GM19468 (cell line): ENCODE measurements at regions not wholly inside any gene's neighbourhood (a gene's known extent, or its start where the extent isn't known, plus 50 kb on each side); places are given as distances from the start of the nearest gene placed in this dataset.
"Not testable (repeated sequence)": the region's sequence is repeated elsewhere in the genome, so short reads cannot be mapped to it uniquely, and the experiment has no call there.

Experiments used
- ATAC-seq: cut with Tn5 transposase; IDR thresholded peaks from one replicate; pipeline ENCODE4 v1.9.1; 2021; ENCODE audit warnings: mild to moderate bottlenecking, moderate library complexity, moderate number of reproducible peaks; ENCODE audit not compliant: unreplicated experiment; ENCODE audit errors: extremely low read depth

DNA sequence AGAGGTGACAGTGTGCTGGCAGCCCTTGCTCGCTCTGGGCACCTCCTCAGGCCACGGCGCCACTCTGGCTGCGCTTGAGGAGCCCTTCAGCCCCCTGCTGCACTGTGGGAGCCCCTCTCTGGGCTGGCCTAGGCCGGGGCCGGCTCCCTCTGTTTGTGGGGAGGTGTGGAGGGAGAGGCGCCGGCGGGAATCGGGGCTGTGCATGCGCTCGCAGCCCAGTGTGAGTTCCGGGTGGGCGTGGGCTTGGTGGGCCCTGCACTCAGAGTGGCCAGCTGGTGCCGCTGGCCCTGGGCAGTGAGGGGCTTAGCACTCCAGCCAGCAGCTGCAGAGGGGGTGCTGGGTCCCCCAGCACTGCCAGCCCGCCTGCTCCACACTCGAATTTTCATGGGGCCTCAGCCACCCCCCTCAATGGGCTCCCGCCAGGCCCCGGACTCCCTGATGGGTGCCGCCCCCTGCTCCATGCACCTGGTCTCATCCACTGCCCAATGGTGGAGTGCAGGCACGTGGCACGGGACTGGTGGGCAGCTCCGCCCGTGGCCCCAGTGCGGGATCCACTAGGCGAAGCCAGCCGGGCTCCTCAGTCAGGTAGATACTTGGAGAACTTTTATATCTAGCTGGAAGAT is 96.7 kb upstream of the BET1 start:
- no peak for ATAC-seq

- ATAC-seq, result no peak
Measured at GRCh38 chr7:94104301-94104700, 100.1 kb upstream of the BET1 start.

DNA sequence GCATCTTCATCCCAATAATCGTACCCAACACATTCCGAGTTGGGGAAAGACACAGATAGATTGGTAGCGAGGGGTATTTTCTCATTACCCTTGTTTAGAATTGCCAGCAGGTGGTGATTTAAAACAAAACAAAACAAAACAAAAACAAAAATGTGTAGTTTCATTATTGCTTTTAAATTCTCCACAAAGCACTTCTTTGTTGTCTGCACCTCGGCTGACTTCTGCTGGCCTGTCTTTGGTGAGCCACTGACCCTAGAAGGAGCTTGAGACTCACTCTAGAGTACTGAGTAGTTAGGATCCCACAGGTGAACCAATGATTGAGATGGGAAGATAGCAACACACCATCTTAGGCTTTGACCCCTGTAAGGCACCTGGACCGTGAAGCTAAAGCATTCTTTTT is 105.4 kb upstream of the BET1 start:
- no peak for ATAC-seq

GRCh38 chr7:94111009-94111408 is 106.9 kb upstream of the BET1 start:
- peak; percentile 32 for ATAC-seq

DNA sequence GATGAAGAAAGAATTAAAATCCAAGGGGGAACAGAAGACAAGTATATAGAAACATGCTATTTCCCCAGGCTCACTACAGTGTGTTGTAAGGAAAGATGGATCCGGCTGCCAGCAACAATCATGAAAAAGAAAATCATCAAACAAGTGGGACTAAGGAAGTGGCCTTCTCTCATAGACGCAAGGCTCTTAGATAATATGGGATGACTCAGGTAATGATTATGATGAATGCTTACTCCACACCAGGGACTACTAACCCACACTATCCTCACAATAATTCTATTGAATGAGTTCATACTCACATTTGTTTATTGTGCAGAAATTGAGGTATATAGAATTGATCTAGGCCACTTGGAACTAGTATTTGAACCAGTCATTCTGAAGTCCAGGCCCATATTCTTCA is 111.2 kb upstream of the BET1 start:
- ATAC-seq, result no peak

DNA sequence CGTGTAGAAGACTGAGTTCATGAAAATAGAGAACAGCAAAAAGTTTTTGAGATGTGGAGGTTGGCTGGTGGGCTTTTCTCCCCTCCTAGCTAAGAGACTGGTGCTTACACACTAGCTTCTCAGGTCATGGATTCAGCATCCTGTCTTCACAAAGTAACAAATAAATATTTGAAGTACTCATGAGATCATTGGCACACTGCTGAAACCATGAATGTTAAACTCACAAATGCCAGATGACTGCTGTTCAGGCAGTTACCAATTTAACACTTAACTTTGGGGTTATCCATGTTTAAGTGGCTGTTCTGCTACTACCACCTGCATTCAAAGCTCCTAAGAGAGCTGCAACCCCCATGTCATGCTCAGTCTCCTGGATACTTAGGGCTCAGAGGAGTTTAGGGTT is 119.0 kb upstream of the BET1 start:
- no peak for ATAC-seq

- no peak for ATAC-seq
Measured at GRCh38 chr7:94127026-94127425, 122.9 kb upstream of the BET1 start.

GRCh38 chr7:94128072-94128471 is 123.9 kb upstream of the BET1 start:
- ATAC-seq, result no peak

DNA sequence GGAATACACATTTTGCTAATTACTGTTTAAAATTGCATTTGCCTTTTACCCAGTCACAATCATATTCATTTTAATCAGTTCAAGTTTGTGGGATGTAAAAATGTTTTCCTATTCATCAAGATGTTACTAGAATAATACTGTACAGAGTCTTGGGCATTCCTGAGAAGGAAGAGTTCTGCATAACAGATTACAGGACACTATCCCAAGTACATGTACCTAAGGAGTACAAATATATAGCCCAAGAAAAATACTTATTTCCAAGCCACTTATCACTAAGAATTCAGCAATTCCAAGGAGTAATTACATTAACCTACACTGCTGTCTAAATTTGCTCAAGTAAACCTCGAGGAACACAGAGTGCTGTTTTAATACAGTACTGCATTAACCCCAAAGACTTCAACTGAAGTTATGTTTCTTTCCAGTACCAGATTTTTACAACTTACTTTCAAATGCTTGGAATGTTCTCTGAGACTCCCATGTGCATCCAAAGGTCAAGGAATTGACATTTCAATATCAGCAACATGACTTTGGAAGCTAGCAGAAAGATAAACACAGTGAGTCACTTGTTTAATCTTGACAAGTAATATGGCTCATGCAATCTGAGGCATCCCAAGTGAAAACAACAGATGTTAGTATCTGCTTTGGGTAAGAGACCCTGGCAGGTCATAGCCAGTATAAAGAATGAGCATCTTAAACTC is 125.4 kb upstream of the BET1 start:
- ATAC-seq, result no peak

DNA sequence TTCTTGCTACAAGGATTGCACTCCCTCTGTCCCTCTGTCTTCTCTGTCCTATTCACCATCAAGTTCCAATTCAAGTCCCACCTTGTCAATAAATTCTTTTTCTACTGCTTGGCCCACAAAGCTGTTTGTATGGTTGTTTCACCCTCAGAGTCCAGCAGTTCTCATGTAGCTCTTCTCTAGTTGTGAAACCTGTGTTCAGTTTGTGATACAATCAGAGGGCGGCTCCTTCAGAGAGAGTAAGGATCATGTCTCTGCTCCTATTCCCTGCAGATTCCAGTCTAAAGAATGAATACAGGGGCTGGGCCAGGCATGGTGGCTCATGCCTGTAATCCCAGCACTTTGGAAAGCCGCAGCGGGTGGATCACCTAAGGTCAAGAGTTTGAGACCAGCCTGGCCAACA is 126.6 kb upstream of the BET1 start:
- ATAC-seq, result no peak

- no peak for ATAC-seq
Measured at GRCh38 chr7:94133460-94133859, 129.3 kb upstream of the BET1 start.

DNA sequence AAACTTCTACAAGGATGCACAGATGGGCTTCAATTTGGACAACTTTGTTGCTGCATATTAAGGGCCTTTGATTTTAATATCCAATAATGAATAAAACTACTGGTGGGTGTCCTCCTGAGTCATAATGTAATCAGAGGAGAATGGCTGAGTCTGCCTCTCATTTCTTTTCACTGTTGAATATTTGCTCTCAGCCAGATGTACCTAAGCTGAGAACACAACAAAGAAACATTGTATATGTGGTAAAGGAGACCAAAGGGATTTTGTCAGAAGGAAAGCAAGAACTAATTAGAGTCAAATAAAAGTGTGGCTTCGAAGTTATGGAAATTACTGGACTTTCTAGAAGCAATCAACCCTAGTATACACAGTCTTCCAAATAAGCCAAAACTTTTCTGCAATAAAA is 131.0 kb upstream of the BET1 start:
- no peak for ATAC-seq

DNA sequence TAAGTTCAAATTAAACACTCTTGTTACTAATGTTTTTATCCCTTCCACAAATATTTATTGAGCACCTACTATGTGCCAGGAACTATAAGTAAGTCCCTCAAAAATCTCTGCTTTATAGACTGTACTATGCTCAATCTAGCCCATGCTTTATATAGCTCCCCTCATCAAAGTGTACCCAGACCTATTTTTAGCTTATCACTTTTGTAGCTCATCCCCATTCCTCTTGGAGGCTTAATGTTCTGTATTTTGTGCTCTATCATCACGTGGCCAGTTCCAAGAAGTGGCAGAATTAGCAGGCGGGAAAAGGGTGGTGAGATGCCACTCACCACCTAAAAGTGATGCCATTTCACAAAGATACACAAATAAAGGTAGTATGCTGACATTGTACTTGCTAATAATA is 138.1 kb upstream of the BET1 start:
- ATAC-seq, result no peak

- no peak for ATAC-seq
Measured at GRCh38 chr7:94145602-94146001, 141.4 kb upstream of the BET1 start.

GRCh38 chr7:94146408-94146807 is 142.3 kb upstream of the BET1 start:
- ATAC-seq, result no peak

- no peak for ATAC-seq
Measured at GRCh38 chr7:94149789-94150545, 145.8 kb upstream of the BET1 start.

GRCh38 chr7:94154182-94154581 is 150.0 kb upstream of the BET1 start:
- no peak for ATAC-seq

DNA sequence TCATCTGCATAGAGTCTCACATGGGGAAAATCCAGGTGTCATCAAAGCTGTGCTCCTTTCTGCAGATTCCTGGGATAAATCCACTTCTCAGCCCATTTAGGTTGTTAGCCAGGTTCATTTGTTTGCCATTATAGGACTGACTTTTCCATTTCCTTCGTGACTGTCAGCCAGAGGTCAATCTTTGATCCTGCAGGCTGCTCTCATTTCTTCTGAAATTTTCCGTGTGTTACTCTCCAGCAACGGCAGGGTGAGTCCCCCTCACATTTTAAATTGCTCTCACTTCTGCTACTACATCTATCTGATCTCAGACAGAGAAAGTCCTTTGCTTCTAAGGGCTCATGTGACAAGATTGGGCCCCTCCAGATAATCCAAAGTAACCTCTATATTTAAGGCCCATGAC is 150.7 kb upstream of the BET1 start:
- no peak for ATAC-seq

DNA sequence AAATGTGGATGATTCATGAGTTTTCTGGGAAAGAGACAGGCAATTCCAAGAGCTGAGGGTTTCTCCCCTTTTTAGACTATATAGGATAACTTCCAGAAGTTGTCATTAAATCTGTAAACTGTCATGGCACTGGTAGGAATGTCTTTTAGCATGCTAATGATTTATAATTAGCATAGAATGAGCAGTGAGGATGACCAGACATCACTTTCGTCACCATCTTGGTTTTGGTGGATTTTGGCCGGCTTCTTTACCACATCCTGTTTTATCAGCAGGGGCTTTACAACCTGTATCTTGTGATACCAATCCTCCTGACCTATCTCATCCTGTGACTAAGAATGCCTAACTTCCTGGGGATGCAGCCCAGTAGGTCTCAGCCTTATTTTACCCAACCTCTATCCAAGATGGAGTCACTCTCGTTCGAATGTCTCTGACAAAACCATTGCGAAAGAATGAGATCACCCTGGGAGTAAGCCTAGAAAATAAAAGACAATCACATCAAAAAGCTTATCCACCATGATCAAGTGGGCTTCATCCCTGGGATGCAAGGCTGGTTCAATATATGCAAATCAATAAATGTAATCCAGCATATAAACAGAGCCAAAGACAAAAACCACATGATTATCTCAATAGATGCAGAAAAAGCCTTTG is 153.6 kb upstream of the BET1 start:
- not testable (repeated sequence) for ATAC-seq

DNA sequence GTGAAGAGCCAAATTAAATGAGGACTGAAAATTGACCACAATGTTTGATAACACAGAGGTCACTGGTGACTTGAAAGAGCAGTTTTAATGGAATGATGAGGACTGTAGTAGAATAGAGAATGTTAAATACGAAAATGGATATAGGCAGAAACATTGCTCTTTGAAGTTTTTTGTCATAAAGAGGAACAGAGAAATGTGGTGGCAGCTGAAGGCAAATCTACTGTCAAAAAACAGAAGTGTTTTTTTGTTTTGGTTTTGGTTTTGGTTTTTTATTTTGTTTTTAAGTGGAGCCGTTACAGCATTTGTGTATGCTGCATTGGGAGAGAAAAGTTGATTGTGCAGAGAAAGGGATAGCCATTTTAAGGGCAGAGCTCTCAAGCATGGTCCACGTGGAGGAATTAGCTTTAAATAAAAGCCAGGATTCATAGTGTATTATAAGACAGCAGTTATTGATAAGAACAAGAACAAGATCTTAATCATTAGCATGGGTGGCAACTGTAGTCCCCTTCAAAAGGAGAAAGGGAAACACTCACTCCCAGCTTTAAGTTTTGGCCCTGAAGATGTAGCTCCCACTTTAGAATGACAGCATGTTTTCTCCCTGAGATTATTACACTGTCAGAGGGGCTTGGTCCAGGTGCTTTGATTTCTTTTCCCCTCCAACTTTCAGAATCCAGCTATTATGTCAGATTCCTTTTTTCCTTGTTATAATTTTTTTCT is 156.7 kb upstream of the BET1 start:
- ATAC-seq, result peak; percentile 94
